ENCODE measurements at regions not wholly inside any gene's neighbourhood (a gene's known extent, or its start where the extent isn't known, plus 50 kb on each side); places are given as distances from the start of the nearest gene placed in this dataset.
A peak's percentile ranks its signal among the peaks of the same experiment; 100 is the strongest.

GRCh38 chr22:49649166-49650068 is 178.3 kb downstream of the BRD1 start:
- ATAC-seq (replicated peaks in 6 of 8) = peak in 3 of 8 experiments; percentile 52 to 69 (median 67)
- Histone ChIP-seq H3K4me1 (replicated peaks in 1 of 2) (peaks cover 0 to 9% of the 10 kb centered on the region in 2 donors), H3K4me3 (no peak overlapping the region), H3K27ac (no peak overlapping the region)
- in situ Hi-C loops (cut with MboI; ENCODE audit: low pct_unique_long_range_greater_than_20kb in 2 of 9, low sequenced_read_pairs in 9 of 9, unreplicated experiment in 9 of 9) = loop anchor here in 1 of 9 experiments (25.0 kb wide), 1 partner anchor 113 kb away; no protein-coding TSS in a partner anchor
- 17 to 75% (median 20%) methylated on average over 1 to 25 of the region's 29 CpGs; no CpG with 5 or more reads in 5 of the 10 experiments for WGBS, 10 experiments

GRCh38 chr22:49648053-49648452 is 179.6 kb downstream of the BRD1 start:
- WGBS, 10 experiments = 80 to 88% (median 85%) methylated on average over 2 to 5 of the region's 16 CpGs; no CpG with 5 or more reads in 7 of the 10 experiments
- Histone ChIP-seq H3K4me3 (no peak overlapping the region), H3K4me1 (replicated peaks in 1 of 2) (peaks cover 0 to 9% of the 10 kb centered on the region in 2 donors), H3K27ac (no peak overlapping the region)
- in situ Hi-C loops (cut with MboI; ENCODE audit: low pct_unique_long_range_greater_than_20kb in 2 of 9, low sequenced_read_pairs in 9 of 9, unreplicated experiment in 9 of 9) = no loop called here
- no peak for ATAC-seq (replicated peaks in 6 of 8)

- H3K4me3 ChIP-seq = no peak overlapping the region
- no peak for ATAC-seq (replicated peaks in 6 of 8)
- H3K27ac ChIP-seq = no peak overlapping the region
- in situ Hi-C loops (cut with MboI; ENCODE audit: low pct_unique_long_range_greater_than_20kb in 2 of 9, low sequenced_read_pairs in 9 of 9, unreplicated experiment in 9 of 9) = no loop called here
- peaks cover 0 to 9% of the 10 kb centered on the region in 2 donors for H3K4me1 ChIP-seq (replicated peaks in 1 of 2)
- 80% methylated on average over 2 of the region's 3 CpGs; no CpG with 5 or more reads in 9 of the 10 experiments for WGBS, 10 experiments
These were observed 180.0 kb downstream of the BRD1 start for GRCh38 chr22:49647627-49648026.

- Histone ChIP-seq H3K27ac (no peak overlapping the region), H3K4me3 (no peak overlapping the region), H3K4me1 (replicated peaks in 1 of 2) (peaks cover 0 to 9% of the 10 kb centered on the region in 2 donors)
- in situ Hi-C loops (cut with MboI; ENCODE audit: low pct_unique_long_range_greater_than_20kb in 2 of 9, low sequenced_read_pairs in 9 of 9, unreplicated experiment in 9 of 9) = no loop called here
- WGBS, 10 experiments = 100% methylated on average over 2 of the region's 3 CpGs; no CpG with 5 or more reads in 9 of the 10 experiments
- ATAC-seq (replicated peaks in 6 of 8) = no peak
These were observed 180.8 kb downstream of the BRD1 start for GRCh38 chr22:49646876-49647275.

- no peak for ATAC-seq (replicated peaks in 6 of 8)
These were observed 181.7 kb downstream of the BRD1 start for GRCh38 chr22:49645791-49646550.

GRCh38 chr22:49645257-49645656 is 182.4 kb downstream of the BRD1 start:
- H3K27ac ChIP-seq = no peak overlapping the region
- ATAC-seq (replicated peaks in 6 of 8) = no peak
- no peak overlapping the region for H3K4me3 ChIP-seq
- in situ Hi-C loops (cut with MboI; ENCODE audit: low pct_unique_long_range_greater_than_20kb in 2 of 9, low sequenced_read_pairs in 9 of 9, unreplicated experiment in 9 of 9) = no loop called here
- H3K4me1 ChIP-seq (replicated peaks in 1 of 2) = peaks cover 0 to 9% of the 10 kb centered on the region in 2 donors
- WGBS, 10 experiments = 33 to 100% (median 70%) methylated on average over 1 to 3 of the region's 3 CpGs; no CpG with 5 or more reads in 4 of the 10 experiments

More at GRCh38 chr22:49645791-49646550, 181.7 kb downstream of the BRD1 start:
- WGBS, 10 experiments = 34 to 88% (median 59%) methylated on average over 1 to 8 of the region's 13 CpGs; no CpG with 5 or more reads in 2 of the 10 experiments
- peaks cover 0 to 9% of the 10 kb centered on the region in 2 donors for H3K4me1 ChIP-seq (replicated peaks in 1 of 2)
- H3K4me3 ChIP-seq = no peak overlapping the region
- H3K27ac ChIP-seq = no peak overlapping the region
- in situ Hi-C loops (cut with MboI; ENCODE audit: low pct_unique_long_range_greater_than_20kb in 2 of 9, low sequenced_read_pairs in 9 of 9, unreplicated experiment in 9 of 9) = no loop called here

GRCh38 chr22:49643998-49644397 is 183.7 kb downstream of the BRD1 start:
- H3K27ac ChIP-seq = no peak overlapping the region
- peaks cover 0 to 5% of the 10 kb centered on the region in 2 donors for H3K4me1 ChIP-seq (replicated peaks in 1 of 2)
- WGBS, 10 experiments = 0% methylated on average over 1 of the region's 6 CpGs; no CpG with 5 or more reads in 9 of the 10 experiments
- ATAC-seq (replicated peaks in 6 of 8) = no peak
- in situ Hi-C loops (cut with MboI; ENCODE audit: low pct_unique_long_range_greater_than_20kb in 2 of 9, low sequenced_read_pairs in 9 of 9, unreplicated experiment in 9 of 9) = no loop called here
- no peak overlapping the region for H3K4me3 ChIP-seq

GRCh38 chr22:49643466-49643865 is 184.2 kb downstream of the BRD1 start:
- 77% methylated on average over 9 of the region's 16 CpGs; no CpG with 5 or more reads in 9 of the 10 experiments for WGBS, 10 experiments
- H3K27ac ChIP-seq = no peak overlapping the region
- no peak overlapping the region for H3K4me3 ChIP-seq
- in situ Hi-C loops (cut with MboI; ENCODE audit: low pct_unique_long_range_greater_than_20kb in 2 of 9, low sequenced_read_pairs in 9 of 9, unreplicated experiment in 9 of 9) = no loop called here
- H3K4me1 ChIP-seq (replicated peaks in 1 of 2) = peaks cover 0 to 6% of the 10 kb centered on the region in 2 donors
- no peak for ATAC-seq (replicated peaks in 6 of 8)

- Histone ChIP-seq H3K4me3 (no peak overlapping the region), H3K27ac (no peak overlapping the region), H3K4me1 (replicated peaks in 1 of 2) (peaks cover 0 to 6% of the 10 kb centered on the region in 2 donors)
- no peak for ATAC-seq (replicated peaks in 6 of 8)
- in situ Hi-C loops (cut with MboI; ENCODE audit: low pct_unique_long_range_greater_than_20kb in 2 of 9, low sequenced_read_pairs in 9 of 9, unreplicated experiment in 9 of 9) = no loop called here
- 88% methylated on average over 4 of the region's 8 CpGs; no CpG with 5 or more reads in 9 of the 10 experiments for WGBS, 10 experiments
These were observed 184.9 kb downstream of the BRD1 start for GRCh38 chr22:49642741-49643140.

GRCh38 chr22:49642331-49642730 is 185.3 kb downstream of the BRD1 start:
- WGBS, 10 experiments = 0 to 100% (median 20%) methylated on average over 1 to 2 of the region's 7 CpGs; no CpG with 5 or more reads in 7 of the 10 experiments
- in situ Hi-C loops (cut with MboI; ENCODE audit: low pct_unique_long_range_greater_than_20kb in 2 of 9, low sequenced_read_pairs in 9 of 9, unreplicated experiment in 9 of 9) = no loop called here
- no peak for ATAC-seq (replicated peaks in 6 of 8)
- H3K4me1 ChIP-seq (replicated peaks in 1 of 2) = peaks cover 0 to 6% of the 10 kb centered on the region in 2 donors
- no peak overlapping the region for H3K27ac ChIP-seq
- no peak overlapping the region for H3K4me3 ChIP-seq

- in situ Hi-C loops (cut with MboI; ENCODE audit: low pct_unique_long_range_greater_than_20kb in 2 of 9, low sequenced_read_pairs in 9 of 9, unreplicated experiment in 9 of 9) = no loop called here
- H3K4me1 ChIP-seq (replicated peaks in 1 of 2) = peaks cover 0 to 6% of the 10 kb centered on the region in 2 donors
- no peak for ATAC-seq (replicated peaks in 6 of 8)
- no peak overlapping the region for H3K27ac ChIP-seq
- H3K4me3 ChIP-seq = no peak overlapping the region
- WGBS, 10 experiments = 33 to 100% (median 50%) methylated on average over 1 to 7 of the region's 12 CpGs; no CpG with 5 or more reads in 7 of the 10 experiments
These were observed 185.8 kb downstream of the BRD1 start for GRCh38 chr22:49641770-49642313.

- Histone ChIP-seq H3K4me3 (no peak overlapping the region), H3K4me1 (replicated peaks in 1 of 2) (peaks cover 0 to 6% of the 10 kb centered on the region in 2 donors), H3K27ac (no peak overlapping the region)
- in situ Hi-C loops (cut with MboI; ENCODE audit: low pct_unique_long_range_greater_than_20kb in 2 of 9, low sequenced_read_pairs in 9 of 9, unreplicated experiment in 9 of 9) = no loop called here
- no peak for ATAC-seq (replicated peaks in 6 of 8)
- 0 to 70% (median 18%) methylated on average over 1 to 3 of the region's 26 CpGs; no CpG with 5 or more reads in 7 of the 10 experiments for WGBS, 10 experiments
These were observed 187.1 kb downstream of the BRD1 start for GRCh38 chr22:49640366-49641095.
